ENCODE measurements at regions not wholly inside any gene's neighbourhood (a gene's known extent, or its start where the extent isn't known, plus 50 kb on each side); places are given as distances from the start of the nearest gene placed in this dataset.

- DNase-seq = no peak
Observed at GRCh38 chr5:173744551-173744950, 128.1 kb upstream of the BOD1 start.

GRCh38 chr5:173745123-173745522 lies 128.7 kb upstream of the BOD1 start:
- DNase-seq = peak; percentile 36

DNA sequence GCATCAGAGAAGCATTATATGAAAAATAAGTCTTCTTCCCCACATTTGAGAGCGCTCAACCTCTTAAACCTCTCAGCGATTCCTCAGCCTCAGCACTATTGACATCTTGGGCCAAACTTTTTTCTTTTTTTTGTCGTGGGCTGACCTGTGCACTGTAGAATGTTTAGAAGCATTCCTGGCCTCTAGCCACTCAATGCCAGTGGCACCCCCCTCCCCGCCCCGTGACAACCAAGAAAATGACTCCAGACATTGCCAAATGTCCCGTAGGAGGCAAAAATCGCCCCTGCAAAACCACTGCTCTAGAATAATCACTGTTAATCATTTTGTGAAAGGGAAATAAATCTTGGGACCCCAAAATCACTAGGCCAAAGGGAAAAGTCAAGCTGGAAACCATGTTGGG lies 129.1 kb upstream of the BOD1 start:
- no peak for DNase-seq

DNA sequence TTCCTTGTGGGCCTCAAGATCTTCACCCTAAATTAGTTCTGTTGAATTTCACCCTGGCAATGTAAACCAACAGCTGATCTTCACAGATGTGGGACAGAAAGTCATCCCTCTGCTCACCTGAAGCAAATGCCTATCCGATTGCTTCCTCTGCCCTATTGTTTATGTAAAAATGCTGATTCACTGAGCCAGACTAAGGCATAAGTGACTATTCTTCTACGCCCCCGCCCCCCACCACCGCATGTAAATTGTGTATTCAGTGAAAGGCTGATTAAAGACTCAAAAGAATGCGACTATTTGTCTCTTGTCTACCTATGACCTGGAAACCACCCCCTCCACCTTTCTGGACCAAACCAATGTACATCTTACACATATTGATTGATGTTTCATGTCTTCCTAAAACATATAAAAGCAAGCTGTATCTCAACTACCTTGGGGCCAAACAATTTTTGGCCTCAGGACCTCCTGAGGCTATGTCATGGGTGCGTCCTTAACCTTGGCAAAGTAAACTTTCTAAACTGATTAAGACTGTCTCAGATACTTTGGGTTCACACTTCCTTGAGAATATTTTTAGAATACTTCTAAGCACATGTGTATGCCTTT lies 129.7 kb upstream of the BOD1 start:
- DNase-seq = no peak

GRCh38 chr5:173747876-173748275 lies 131.4 kb upstream of the BOD1 start:
- DNase-seq = no peak

DNA sequence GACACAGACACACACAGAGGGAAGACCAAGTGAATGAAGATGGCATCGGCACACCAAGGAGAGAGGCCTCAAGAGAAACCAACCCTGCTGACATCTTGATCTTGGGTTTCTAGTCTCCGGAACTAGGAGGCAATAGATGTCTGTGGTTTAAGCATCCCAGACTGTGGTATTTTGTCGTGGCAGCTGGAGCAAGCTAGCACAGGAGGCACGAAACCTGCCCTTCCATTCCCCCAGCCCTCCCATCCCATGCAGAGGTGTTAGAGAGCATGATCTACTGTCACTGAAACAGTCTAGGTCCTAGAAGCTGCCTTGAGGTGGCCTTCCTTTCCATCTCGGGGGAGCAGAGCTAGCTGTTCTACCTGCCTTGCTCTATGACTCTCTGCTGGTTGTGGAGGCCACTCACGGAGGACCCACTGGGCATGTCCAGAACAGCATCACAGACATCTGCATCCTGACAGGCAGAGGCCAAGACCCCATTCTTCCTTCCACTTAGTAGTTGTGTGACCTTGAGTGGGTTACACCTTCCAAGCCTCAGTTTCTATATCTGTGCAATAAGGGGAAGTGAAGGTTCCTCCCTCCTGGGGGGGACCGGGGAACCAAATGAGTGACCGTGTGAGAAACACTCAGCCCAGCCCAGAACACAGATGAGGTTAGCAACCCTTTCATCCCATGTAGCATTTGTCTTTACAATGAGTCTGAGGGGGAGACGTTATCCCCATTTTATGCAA lies 134.3 kb upstream of the BOD1 start:
- no peak for DNase-seq

DNA sequence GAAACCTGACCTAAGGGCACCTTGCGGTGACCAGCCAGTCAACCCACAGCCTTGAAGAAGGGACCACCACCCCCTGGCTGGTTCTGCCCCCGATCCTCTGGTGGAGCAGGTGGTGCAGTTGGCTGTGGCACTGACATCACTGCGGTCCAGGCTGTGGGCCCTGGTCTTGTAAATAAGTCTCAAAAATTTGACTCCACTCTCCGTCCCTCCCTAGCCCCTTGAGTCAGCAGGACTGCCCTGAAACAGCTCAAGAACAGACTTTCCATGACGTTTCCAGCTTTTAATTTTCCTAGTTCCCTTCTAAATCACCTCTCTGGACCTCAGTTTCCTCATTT lies 134.8 kb upstream of the BOD1 start:
- DNase-seq = no peak

GRCh38 chr5:173752653-173753052 lies 135.5 kb upstream of the CPEB4 start:
- no peak for DNase-seq

- no peak for DNase-seq
Observed at GRCh38 chr5:173753307-173754168, 134.6 kb upstream of the CPEB4 start.

DNA sequence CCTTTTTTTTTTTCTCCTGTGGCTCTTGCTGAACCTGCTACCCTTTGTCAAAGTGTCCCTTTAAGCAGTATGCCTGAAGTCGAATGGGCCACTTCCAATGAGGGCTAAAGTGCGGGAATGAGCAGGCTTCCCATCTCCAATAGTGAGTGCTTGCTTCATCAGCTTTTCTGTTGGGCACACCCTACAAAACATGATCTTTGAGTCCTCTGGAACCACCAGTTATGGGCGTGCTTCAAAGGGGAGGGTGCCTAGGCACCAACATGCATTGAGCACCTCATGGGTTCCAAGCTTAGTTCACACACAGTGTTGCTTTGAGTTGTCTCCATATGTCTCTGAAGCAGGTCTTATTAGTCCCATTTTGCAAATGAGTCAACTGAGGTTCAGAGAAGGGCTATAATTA lies 132.8 kb upstream of the CPEB4 start:
- no peak for DNase-seq

DNA sequence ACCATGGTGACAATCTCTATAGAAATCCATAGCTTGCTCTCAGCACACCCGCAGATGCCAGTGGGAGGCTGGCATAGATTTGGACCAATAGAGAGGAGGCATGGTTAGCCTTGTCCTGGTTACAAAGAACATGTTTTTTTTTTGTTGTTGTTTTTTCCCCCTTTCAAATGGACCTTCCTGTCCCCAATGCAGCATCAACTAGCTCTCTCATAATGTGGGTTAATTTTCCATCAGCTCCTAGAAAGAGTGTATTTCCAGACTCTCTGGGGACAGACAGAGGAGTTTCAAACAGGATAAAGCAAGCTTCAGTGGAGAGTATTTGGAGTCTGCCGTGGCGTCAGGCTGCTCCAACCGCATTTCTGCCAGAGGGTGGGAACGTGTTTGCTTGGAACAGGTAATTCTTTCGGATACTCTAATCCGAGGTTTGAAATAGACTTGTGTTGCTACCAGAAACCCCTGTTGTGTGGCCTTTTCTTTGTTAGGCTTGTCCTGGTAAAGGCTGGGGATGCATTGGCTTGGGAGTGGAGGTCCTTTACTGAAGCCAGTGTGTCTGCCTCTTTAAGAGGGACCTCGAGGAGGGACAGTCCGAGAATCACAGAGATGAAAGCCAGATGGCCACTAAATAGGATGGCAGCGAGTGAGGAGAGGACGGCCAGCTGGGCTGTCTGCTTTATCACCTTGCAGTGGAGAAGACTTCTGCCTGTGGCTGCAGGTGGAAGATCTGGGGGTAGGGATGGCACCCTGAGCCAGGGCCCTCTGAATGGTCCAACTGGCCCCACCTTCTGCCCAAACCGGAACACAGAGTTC lies 130.5 kb upstream of the CPEB4 start:
- no peak for DNase-seq

DNA sequence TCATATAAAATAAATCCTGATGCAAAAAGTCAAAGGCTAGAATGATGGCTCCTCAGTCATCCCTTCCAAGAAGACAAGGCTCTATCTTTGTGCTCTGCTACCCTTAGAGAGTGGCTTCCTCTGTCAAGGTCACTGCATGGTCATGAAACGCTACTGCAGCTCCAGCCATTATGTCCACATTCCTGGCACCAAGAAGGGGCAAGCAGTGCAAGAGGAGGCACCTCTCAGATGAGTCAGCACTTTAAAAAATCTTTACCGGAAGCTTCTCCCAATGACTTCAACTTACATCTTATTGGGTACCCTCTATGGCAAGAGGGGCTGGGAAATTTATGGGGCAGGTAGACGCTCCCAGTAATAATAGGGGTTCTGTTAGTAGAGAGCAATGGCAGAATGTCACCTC lies 129.5 kb upstream of the CPEB4 start:
- DNase-seq = no peak

- DNase-seq = no peak
Observed at GRCh38 chr5:173759691-173760090, 128.5 kb upstream of the CPEB4 start.

DNA sequence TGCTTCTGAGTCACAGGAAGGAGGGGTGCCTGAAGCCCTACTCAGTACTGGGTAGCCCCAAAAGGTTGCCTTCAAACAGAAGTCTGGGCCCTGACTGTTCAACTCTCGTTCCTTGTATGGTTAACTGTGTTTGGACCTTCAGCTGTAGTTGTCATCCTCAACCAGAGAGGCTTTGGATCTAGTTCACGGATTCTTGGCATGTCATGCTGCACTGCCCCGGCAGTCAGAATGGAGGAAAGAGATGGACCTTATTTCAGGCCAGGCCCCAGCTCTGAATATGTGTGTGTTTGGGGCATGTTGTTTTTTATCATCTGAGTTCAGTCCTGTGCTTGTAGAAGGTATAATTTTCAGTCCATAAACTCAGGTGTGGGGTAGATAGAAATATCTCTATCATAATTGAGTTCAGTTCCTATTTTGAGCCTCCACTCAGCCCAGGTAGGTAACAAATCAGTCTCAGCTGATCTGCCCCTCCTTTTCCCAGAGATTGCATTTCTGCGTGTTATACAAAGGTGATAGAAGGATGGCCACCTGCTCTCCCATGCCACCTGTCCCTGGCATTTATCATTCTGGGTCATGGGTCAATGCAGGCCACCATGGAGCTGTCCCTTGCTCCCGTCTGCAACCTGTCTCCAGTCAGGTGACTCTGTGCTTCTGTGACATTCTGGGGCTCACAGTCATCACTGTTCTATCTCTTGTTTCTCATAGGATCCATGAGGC lies 127.5 kb upstream of the CPEB4 start:
- DNase-seq = no peak

GRCh38 chr5:173761178-173761513 lies 127.0 kb upstream of the CPEB4 start:
- DNase-seq = no peak

DNA sequence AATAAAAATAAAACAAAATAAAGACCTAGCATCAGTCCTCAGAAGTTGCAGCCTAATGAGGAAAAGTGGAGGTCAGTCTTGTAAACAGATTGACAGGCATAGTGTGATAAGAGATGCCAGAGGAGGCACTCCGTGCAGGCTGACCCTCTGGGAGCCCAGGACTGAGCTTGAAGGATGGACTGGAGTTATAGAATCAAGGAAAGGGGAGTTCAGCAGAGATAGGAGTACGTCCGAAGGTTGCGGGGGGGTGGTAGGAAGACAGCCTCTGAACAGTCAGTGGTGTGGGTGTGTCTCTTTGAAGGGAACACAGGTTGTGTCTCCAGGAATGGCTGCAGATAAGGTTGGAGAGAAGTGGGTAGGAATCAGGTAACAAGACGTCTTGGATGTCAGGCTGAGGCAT lies 126.1 kb upstream of the CPEB4 start:
- DNase-seq = no peak

- DNase-seq = no peak
Observed at GRCh38 chr5:173762930-173763329, 125.2 kb upstream of the CPEB4 start.

- no peak for DNase-seq
Observed at GRCh38 chr5:173763410-173763809, 124.7 kb upstream of the CPEB4 start.

- no peak for DNase-seq
Observed at GRCh38 chr5:173764332-173765028, 123.7 kb upstream of the CPEB4 start.

- no peak for DNase-seq
Observed at GRCh38 chr5:173765029-173765644, 123.0 kb upstream of the CPEB4 start.

GRCh38 chr5:173765661-173766060 lies 122.5 kb upstream of the CPEB4 start:
- no peak for DNase-seq
